Lung (tissue), 11 donors: ENCODE measurements at regions not wholly inside any gene's neighbourhood (a gene's known extent, or its start where the extent isn't known, plus 50 kb on each side); places are given as distances from the start of the nearest gene placed in this dataset.
"Not testable (repeated sequence)": the region's sequence is repeated elsewhere in the genome, so short reads cannot be mapped to it uniquely, and the experiment has no call there.

Experiments used
- ATAC-seq: fragments of 200-7000 bp; cut with Tn5 transposase; one replicate; pipeline ENCODE4 v1.9.1; 2020; ENCODE audit warnings: moderate number of reproducible peaks; ENCODE audit not compliant: insufficient read depth, low FRiP score
- DNase-seq, 3 donors: peaks; one replicate each; pipeline ENCODE4 v3.0.0-alpha.2; 2013 to 2017
- H3K27ac ChIP-seq, 2 donors: one replicate each; pipeline ENCODE4 v1.5.1; 2013; ENCODE audit warnings: mild to moderate bottlenecking in 2 of 2, moderate library complexity in 2 of 2, control low read depth in 1 of 2, inconsistent platforms in 1 of 2, low read depth in 1 of 2, low read length in 1 of 2
- H3K27me3 ChIP-seq, 3 donors: one replicate each; pipeline ENCODE4 v1.5.1; 2013; ENCODE audit warnings: low read length in 2 of 3; ENCODE audit not compliant: control insufficient read depth in 3 of 3, insufficient read depth in 3 of 3
- H3K36me3 ChIP-seq, 4 donors: one replicate each; pipeline ENCODE4 v1.5.1; 2013; ENCODE audit warnings: low read length in 4 of 4, mild to moderate bottlenecking in 1 of 4, moderate library complexity in 1 of 4; ENCODE audit not compliant: control insufficient read depth in 4 of 4, insufficient read depth in 4 of 4
- H3K4me1 ChIP-seq, 5 donors: one replicate each; pipeline ENCODE4 v1.5.1; 2013; ENCODE audit warnings: low read length in 5 of 5, mild to moderate bottlenecking in 2 of 5, moderate library complexity in 1 of 5; ENCODE audit not compliant: control insufficient read depth in 5 of 5, insufficient read depth in 5 of 5
- H3K4me3 ChIP-seq: one replicate; pipeline ENCODE4 v1.5.1; 2013; ENCODE audit warnings: mild to moderate bottlenecking, control low read depth, moderate library complexity
- H3K9ac ChIP-seq, 2 donors: one replicate each; pipeline ENCODE4 v1.5.1; 2013; ENCODE audit warnings: low read length in 2 of 2, control low read depth in 1 of 2; ENCODE audit not compliant: insufficient read depth in 1 of 2
- H3K9me3 ChIP-seq, 4 donors: one replicate each; pipeline ENCODE4 v1.5.1; 2013; ENCODE audit warnings: low read length in 3 of 4, mild to moderate bottlenecking in 1 of 4, moderate library complexity in 1 of 4; ENCODE audit not compliant: control insufficient read depth in 4 of 4, insufficient read depth in 3 of 4
- CTCF ChIP-seq: IDR thresholded peaks from 2 replicates; pipeline ENCODE4 v1.5.1; 2012; ENCODE audit warnings: mild to moderate bottlenecking; ENCODE audit errors: control extremely low read depth, extremely low read depth
- WGBS, 2 donors: extraction: QIAGEN DNeasy Blood & Tissue Kit; methylation state at CpG; one replicate each; pipeline ENCODE4 v1.1.7; 2013; 5-methylcytosine and 5-hydroxymethylcytosine counted together
- donor health status: control.
- donor health status: control.
- donor health status: Bipolar disorder and iron deficiency.
- donor health status: healthy.
- donor health status: DM: yes; HTN: yes; CAD: no.

GRCh38 chr21:14630556-14631069 is 84.5 kb upstream of the SAMSN1 start:
- ATAC-seq: no peak
- WGBS, 2 donors: 35 to 39% methylated on average over 2 of the region's 2 CpGs
- no peak overlapping the region for H3K9ac ChIP-seq

GRCh38 chr21:14629461-14629860 is 83.3 kb upstream of the SAMSN1 start:
- Histone ChIP-seq H3K9ac (no peak overlapping the region), H3K9me3 (no peaks in the 10 kb centered on the region), H3K4me3 (no peak overlapping the region), H3K36me3 (no peaks in the 10 kb centered on the region), H3K4me1 (no peaks in the 10 kb centered on the region), H3K27me3 (no peaks in the 10 kb centered on the region), H3K27ac (no peak overlapping the region)
- ATAC-seq (no peak), DNase-seq (no peak)
- TF ChIP-seq CTCF: no peak
- WGBS, 2 donors: 79 to 88% methylated on average over 5 of the region's 5 CpGs

More at GRCh38 chr21:14630556-14631069, 84.5 kb upstream of the SAMSN1 start:
- H3K27ac ChIP-seq: no peak overlapping the region
- no peaks in the 10 kb centered on the region for H3K9me3 ChIP-seq
- no peak overlapping the region for H3K4me3 ChIP-seq
- no peaks in the 10 kb centered on the region for H3K4me1 ChIP-seq
- H3K36me3 ChIP-seq: no peaks in the 10 kb centered on the region
- no peaks in the 10 kb centered on the region for H3K27me3 ChIP-seq
- no peak for TF ChIP-seq CTCF
- DNase-seq: no peak

- H3K36me3 ChIP-seq, H3K9me3 ChIP-seq, DNase-seq, H3K4me3 ChIP-seq, H3K27ac ChIP-seq, H3K9ac ChIP-seq, ATAC-seq, H3K4me1 ChIP-seq, H3K27me3 ChIP-seq: not testable (repeated sequence)
- 87 to 95% methylated on average over 3 of the region's 3 CpGs for WGBS, 2 donors
Observed at GRCh38 chr21:14623079-14623478, 77.0 kb upstream of the SAMSN1 start.

- WGBS, 2 donors: 40 to 43% methylated on average over 2 of the region's 2 CpGs
- no peak overlapping the region for H3K4me3 ChIP-seq
- H3K4me1 ChIP-seq: peaks cover 0 to 3% (median 0%) of the 10 kb centered on the region in 5 donors
- TF ChIP-seq CTCF: no peak
- H3K27me3 ChIP-seq: no peaks in the 10 kb centered on the region
- no peaks in the 10 kb centered on the region for H3K36me3 ChIP-seq
- no peak overlapping the region for H3K9ac ChIP-seq
- H3K27ac ChIP-seq: no peak overlapping the region
- peaks cover 0 to 7% (median 0%) of the 10 kb centered on the region in 4 donors for H3K9me3 ChIP-seq
- DNase-seq (no peak), ATAC-seq (no peak)
Observed at GRCh38 chr21:14620152-14620551, 74.0 kb upstream of the SAMSN1 start.
